K562 (cell line): ENCODE measurements at regions not wholly inside any gene's neighbourhood (a gene's known extent, or its start where the extent isn't known, plus 50 kb on each side); places are given as distances from the start of the nearest gene placed in this dataset.

Experiments
- POLR2A ChIP-seq: fragments of 450-650 bp; conservative IDR thresholded peaks from 2 replicates; pipeline ENCODE4 v1.6.1; 2016
- TF ChIP-seq, protein P1 (sequence below): fragments of 250-450 bp; sonication (Bioruptor Pico); IDR thresholded peaks from 2 replicates; pipeline ENCODE4 v1.8.0; 2022; ENCODE audit warnings: moderate library complexity, mild to moderate bottlenecking, inconsistent platforms

DNA sequence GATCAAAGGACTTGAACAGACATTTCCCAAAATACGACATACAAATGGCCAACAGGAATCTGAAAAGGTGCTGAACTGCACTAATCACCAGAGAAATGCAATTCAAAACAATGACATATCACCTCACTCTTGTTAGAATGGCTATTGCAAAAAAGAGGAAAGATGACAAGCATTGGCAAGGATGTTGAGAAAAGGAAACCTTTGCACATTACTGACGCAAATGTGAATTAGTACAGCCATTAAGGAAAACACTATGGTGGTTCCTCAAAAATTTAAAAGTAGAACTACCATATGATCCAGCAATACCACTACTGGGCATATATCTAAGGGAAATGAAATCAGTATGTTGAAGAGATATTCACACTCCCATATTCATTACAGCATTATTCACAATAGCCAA is 57.7 kb upstream of the ASPRV1 start:
- TF ChIP-seq POLR2A = no peak
- TF ChIP-seq, protein P1, sequence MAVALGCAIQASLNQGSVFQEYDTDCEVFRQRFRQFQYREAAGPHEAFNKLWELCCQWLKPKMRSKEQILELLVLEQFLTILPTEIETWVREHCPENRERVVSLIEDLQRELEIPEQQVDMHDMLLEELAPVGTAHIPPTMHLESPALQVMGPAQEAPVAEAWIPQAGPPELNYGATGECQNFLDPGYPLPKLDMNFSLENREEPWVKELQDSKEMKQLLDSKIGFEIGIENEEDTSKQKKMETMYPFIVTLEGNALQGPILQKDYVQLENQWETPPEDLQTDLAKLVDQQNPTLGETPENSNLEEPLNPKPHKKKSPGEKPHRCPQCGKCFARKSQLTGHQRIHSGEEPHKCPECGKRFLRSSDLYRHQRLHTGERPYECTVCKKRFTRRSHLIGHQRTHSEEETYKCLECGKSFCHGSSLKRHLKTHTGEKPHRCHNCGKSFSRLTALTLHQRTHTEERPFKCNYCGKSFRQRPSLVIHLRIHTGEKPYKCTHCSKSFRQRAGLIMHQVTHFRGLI (CRISPR knock-in tag) = no peak
